ENCODE measurements at regions not wholly inside any gene's neighbourhood (a gene's known extent, or its start where the extent isn't known, plus 50 kb on each side); places are given as distances from the start of the nearest gene placed in this dataset.

DNA sequence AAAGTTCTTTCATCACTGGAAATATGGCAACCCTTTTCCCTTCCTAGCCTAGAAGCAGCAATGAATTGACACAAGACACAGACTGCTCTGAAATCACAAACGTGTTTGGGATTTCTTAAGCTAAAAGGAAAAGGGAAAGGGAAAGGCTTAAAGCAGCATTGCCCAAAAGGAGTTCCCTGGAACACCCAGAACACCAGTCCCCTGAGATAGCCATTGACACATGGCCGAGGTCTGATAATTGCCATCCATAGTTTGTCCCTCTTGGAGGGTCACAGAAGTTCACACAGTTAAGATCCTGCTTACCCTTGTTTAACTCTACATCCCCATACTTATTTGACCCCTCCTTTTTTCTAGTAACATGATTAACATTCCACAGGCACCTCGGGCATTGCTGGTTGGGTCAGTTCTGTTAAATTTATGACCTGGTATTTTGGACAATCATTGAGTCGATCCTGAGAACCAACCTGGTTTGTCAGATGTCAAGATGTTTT lies 72.9 kb downstream of the ZNF281 start:
- Histone ChIP-seq H3K4me1 (no peaks in the 10 kb centered on the region), H3K27me3 (no peaks in the 10 kb centered on the region), H3K36me3 (no peaks in the 10 kb centered on the region), H3K9me3 (no peaks in the 10 kb centered on the region), H3K4me3 (no peak overlapping the region), H3K27ac (no peak overlapping the region)
- ATAC-seq, result no peak
- intact Hi-C loops (cut with DNase I), result no loop called here
- no peak for TF ChIP-seq CTCF (IDR thresholded peaks at IDR 0.05)
- DNase-seq, result no peak

GRCh38 chr1:200336101-200336845 lies 73.6 kb downstream of the ZNF281 start:
- Histone ChIP-seq H3K27me3 (no peaks in the 10 kb centered on the region), H3K36me3 (no peaks in the 10 kb centered on the region), H3K4me1 (no peaks in the 10 kb centered on the region), H3K9me3 (no peaks in the 10 kb centered on the region), H3K27ac (no peak overlapping the region), H3K4me3 (no peak overlapping the region)
- no peak for TF ChIP-seq CTCF (IDR thresholded peaks at IDR 0.05)
- intact Hi-C loops (cut with DNase I), result no loop called here
- DNase-seq (no peak), ATAC-seq (no peak)

DNA sequence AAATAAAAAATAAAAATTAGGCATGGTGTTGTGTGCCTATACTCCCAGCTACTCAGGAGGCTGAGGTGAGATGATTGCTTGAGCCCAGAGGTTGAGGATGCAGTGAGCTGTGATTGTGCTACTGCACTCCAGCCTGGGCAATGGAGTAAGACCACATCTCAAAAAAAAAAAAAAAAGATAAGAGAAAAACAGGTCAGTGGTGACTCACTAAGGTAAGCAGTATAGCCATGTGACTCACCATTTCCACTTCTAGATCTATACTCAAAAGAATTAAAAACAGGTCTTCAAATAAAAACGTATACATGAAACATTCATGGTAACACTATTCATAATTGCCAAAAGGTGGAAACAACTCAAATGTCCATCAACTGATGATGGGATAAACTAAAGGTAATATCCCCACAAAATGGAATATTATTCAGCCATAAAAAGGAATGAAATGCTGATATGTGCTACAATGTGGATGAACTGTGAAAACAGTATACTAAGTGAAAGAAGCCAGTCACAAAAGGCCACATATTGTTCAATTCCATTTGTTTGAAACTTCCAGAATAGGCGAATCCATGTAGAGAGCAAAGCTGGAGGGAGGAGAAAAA lies 75.1 kb downstream of the ZNF281 start:
- ATAC-seq, result no peak
- H3K27me3 ChIP-seq, result no peaks in the 10 kb centered on the region
- no peak overlapping the region for H3K27ac ChIP-seq
- TF ChIP-seq CTCF (IDR thresholded peaks at IDR 0.05), result no peak
- H3K4me1 ChIP-seq, result no peaks in the 10 kb centered on the region
- H3K4me3 ChIP-seq, result no peak overlapping the region
- H3K36me3 ChIP-seq, result no peaks in the 10 kb centered on the region
- no peak for DNase-seq
- intact Hi-C loops (cut with DNase I), result no loop called here
- no peaks in the 10 kb centered on the region for H3K9me3 ChIP-seq

GRCh38 chr1:200333329-200333728 lies 76.5 kb downstream of the ZNF281 start:
- Histone ChIP-seq H3K4me3 (no peak overlapping the region), H3K27me3 (no peaks in the 10 kb centered on the region), H3K4me1 (no peaks in the 10 kb centered on the region), H3K27ac (no peak overlapping the region), H3K36me3 (no peaks in the 10 kb centered on the region), H3K9me3 (no peaks in the 10 kb centered on the region)
- ATAC-seq (no peak), DNase-seq (no peak)
- TF ChIP-seq CTCF (IDR thresholded peaks at IDR 0.05), result no peak
- intact Hi-C loops (cut with DNase I), result no loop called here

GRCh38 chr1:200332716-200333115 lies 77.1 kb downstream of the ZNF281 start:
- Histone ChIP-seq H3K27ac (no peak overlapping the region), H3K4me3 (no peak overlapping the region), H3K36me3 (no peaks in the 10 kb centered on the region), H3K9me3 (no peaks in the 10 kb centered on the region), H3K27me3 (no peaks in the 10 kb centered on the region), H3K4me1 (no peaks in the 10 kb centered on the region)
- DNase-seq (no peak), ATAC-seq (no peak)
- no peak for TF ChIP-seq CTCF (IDR thresholded peaks at IDR 0.05)
- intact Hi-C loops (cut with DNase I), result no loop called here

Measured in upper lobe of right lung (tissue), 1 donor.